ENCODE measurements at regions not wholly inside any gene's neighbourhood (a gene's known extent, or its start where the extent isn't known, plus 50 kb on each side); places are given as distances from the start of the nearest gene placed in this dataset.
"Not testable (repeated sequence)": the region's sequence is repeated elsewhere in the genome, so short reads cannot be mapped to it uniquely, and the experiment has no call there.

- DNase-seq (ENCODE audit: low spot score) = no peak
- intact Hi-C loops (cut with DNase I) = loop anchor here (5.0 kb wide), 2 partner anchors 95 to 175 kb away; no protein-coding TSS in a partner anchor
Observed at GRCh38 chr11:114796954-114797721, 118.8 kb downstream of the NXPE2 start.

GRCh38 chr11:114799476-114799875 is 121.1 kb downstream of the NXPE2 start:
- no peak for DNase-seq (ENCODE audit: low spot score)

GRCh38 chr11:114801773-114802172 is 123.4 kb downstream of the NXPE2 start:
- intact Hi-C loops (cut with DNase I) = no loop called here
- DNase-seq (ENCODE audit: low spot score) = no peak

More at GRCh38 chr11:114799476-114799875, 121.1 kb downstream of the NXPE2 start:
- intact Hi-C loops (cut with DNase I) = loop anchor here (5.0 kb wide), 2 partner anchors 93 to 173 kb away; no protein-coding TSS in a partner anchor

DNA sequence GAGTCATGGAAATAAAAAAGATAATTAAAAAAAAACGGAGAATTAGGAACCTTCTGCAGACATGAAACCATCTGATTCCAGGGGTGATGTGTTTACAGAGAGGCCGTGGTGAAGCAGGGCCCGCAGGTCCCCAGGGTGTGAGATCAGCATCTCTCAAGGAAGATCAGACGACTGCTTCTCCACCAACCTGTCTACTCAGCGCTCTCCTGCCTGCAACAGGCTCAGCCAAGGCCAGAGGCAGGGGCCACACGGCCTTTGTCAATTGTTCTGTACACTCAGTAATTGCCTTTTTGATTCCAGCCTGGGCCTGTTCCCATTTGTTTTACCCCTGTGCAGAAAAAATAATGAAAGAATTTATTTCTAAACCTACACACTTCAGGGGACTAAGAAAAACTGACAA is 124.6 kb downstream of the NXPE2 start:
- intact Hi-C loops (cut with DNase I) = no loop called here
- DNase-seq (ENCODE audit: low spot score) = no peak

- intact Hi-C loops (cut with DNase I); DNase-seq (ENCODE audit: low spot score): not testable (repeated sequence)
Observed at GRCh38 chr11:114805431-114805830, 127.1 kb downstream of the NXPE2 start.

GRCh38 chr11:114811971-114812370 is 133.6 kb downstream of the NXPE2 start:
- intact Hi-C loops (cut with DNase I) = no loop called here
- DNase-seq (ENCODE audit: low spot score) = no peak

- intact Hi-C loops (cut with DNase I) = no loop called here
- DNase-seq (ENCODE audit: low spot score) = no peak
Observed at GRCh38 chr11:114812733-114813132, 134.4 kb downstream of the NXPE2 start.

- intact Hi-C loops (cut with DNase I) = no loop called here
- DNase-seq (ENCODE audit: low spot score) = no peak
Observed at GRCh38 chr11:114813189-114813718, 134.9 kb downstream of the NXPE2 start.

DNA sequence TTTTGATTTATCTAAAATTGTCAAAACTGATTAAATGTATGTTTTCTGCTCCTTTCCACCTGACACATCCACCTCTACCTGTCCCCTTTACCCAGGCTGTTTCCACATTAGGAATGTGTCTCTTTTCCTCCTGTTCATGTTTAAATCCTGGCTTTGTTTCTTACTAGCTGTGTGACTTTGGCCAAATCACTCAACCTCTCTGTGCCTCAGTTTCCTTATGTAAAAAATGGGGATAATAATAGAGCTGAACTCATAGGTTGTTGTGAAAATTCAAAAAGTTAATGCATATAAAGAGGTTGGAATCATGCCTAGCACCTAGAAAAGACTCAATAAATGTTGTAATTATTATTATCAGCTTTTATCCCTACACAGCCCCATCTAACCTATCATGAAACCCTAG is 136.8 kb downstream of the NXPE2 start:
- no peak for DNase-seq (ENCODE audit: low spot score)
- intact Hi-C loops (cut with DNase I) = no loop called here

DNA sequence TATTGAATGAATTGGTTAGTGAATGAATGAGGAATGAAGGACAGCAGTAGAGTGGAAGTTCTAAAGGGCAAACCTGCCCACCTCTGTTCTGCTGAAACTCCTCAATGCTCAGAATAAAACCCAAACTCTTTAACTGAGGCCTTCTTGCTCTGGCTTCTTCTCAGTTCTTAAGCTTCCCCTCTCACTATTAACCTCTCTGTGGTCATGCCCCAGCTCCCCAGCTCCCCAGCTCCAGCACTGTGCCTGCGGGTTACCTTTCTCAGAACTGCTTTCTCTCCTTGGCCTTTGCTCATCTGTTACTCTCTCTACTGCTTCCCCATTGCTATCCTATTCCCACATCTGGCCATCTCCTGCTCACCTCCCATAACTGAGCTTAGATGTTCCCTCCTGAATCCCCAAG is 137.4 kb downstream of the NXPE2 start:
- intact Hi-C loops (cut with DNase I) = no loop called here
- DNase-seq (ENCODE audit: low spot score) = no peak

DNA sequence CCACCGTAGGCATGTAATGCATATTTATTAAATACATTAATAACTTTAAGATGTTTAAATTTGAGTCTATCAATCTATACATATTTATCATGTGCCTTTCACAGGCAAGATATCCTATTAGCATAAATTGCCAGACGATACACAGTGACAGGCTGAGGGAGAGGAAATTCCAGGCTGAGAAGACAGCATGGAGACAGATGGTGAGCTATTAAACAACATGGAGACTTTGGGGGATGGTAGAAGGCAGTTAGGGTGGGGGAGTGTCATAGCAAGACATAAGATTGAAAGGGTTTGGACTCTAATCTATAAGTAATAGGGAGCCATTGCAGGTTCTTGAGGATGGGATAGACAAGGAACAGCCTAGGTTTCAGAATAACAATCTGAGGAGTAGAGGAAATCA is 138.5 kb downstream of the NXPE2 start:
- intact Hi-C loops (cut with DNase I) = no loop called here
- no peak for DNase-seq (ENCODE audit: low spot score)

GRCh38 chr11:114818382-114818781 is 140.1 kb downstream of the NXPE2 start:
- no peak for DNase-seq (ENCODE audit: low spot score)
- intact Hi-C loops (cut with DNase I) = no loop called here

DNA sequence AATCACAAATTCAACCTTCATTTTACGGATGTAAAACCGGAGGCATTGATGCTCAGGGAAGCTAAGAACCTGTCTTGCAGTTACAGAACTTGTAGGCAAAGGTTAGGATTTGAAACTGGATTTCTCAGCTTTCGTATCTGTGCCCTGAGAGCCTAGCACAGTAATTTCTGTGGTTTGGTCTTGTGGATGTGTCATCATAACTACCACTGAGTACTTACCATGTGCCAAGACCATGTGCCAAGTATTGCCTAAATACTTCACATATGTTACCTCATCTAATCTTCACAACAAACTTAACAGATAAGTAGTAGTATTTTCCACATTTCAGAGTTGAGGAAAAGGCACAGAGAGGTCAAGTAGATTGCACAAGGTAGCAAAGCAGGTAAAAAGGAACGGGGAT is 140.7 kb downstream of the NXPE2 start:
- intact Hi-C loops (cut with DNase I) = no loop called here
- DNase-seq (ENCODE audit: low spot score) = no peak

GRCh38 chr11:114820621-114821020 is 142.3 kb downstream of the NXPE2 start:
- DNase-seq (ENCODE audit: low spot score) = no peak
- intact Hi-C loops (cut with DNase I) = no loop called here

GRCh38 chr11:114821621-114822412 is 143.5 kb downstream of the NXPE2 start:
- intact Hi-C loops (cut with DNase I) = no loop called here
- no peak for DNase-seq (ENCODE audit: low spot score)

DNA sequence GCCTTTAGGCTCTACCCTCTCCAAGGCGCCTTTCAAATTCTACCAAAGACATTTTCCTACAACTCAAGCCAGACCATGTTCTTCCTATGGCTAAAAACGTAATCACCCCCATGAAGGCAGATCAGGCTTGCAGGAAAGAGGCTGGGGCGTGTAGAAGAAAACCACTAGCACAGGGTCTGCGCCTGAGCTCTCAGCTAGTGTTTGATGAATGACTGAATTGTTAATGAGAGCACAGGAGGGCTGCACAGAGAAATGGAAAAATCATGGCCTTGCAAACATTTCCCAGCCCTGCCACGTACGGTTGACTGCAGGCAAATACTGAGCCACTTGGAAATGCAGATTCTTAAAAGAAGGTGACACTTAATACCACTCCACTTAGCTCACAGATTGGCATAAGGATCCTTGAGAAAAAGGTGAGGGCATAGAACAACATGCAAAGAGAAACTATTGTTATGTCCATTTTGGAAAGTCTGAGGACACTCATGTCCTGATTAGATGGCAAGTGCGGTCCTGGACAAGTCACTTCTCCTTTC is 148.6 kb downstream of the NXPE2 start:
- intact Hi-C loops (cut with DNase I) = no loop called here
- no peak for DNase-seq (ENCODE audit: low spot score)

GRCh38 chr11:114827736-114828135 is 149.4 kb downstream of the NXPE2 start:
- intact Hi-C loops (cut with DNase I) = no loop called here
- no peak for DNase-seq (ENCODE audit: low spot score)

GRCh38 chr11:114832532-114833125 is 154.3 kb downstream of the NXPE2 start:
- DNase-seq (ENCODE audit: low spot score) = no peak
- intact Hi-C loops (cut with DNase I) = no loop called here

- DNase-seq (ENCODE audit: low spot score) = no peak
- intact Hi-C loops (cut with DNase I) = no loop called here
Observed at GRCh38 chr11:114836161-114836560, 157.8 kb downstream of the NXPE2 start.

DNA sequence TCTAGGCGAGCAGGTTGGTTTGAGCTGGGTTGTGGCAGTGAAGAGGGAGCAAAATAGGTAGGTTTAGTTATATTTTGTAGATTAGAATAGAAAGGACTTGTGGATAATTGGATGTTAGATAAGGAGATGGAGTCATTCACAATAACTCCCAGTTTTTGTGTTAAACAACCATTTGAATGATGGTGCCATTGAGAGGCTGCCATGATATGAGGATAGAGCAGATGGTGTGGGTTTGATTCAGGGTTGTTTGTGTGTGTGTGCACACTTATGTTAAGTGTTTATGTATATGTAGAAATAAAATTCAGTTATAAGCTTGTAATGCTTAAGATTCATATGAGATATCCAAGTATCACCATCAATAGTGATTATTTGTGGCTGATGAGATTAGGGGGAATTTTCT is 166.6 kb downstream of the NXPE2 start:
- no peak for DNase-seq (ENCODE audit: low spot score)
- intact Hi-C loops (cut with DNase I) = no loop called here
